ENCODE measurements at regions not wholly inside any gene's neighbourhood (a gene's known extent, or its start where the extent isn't known, plus 50 kb on each side); places are given as distances from the start of the nearest gene placed in this dataset.

DNA sequence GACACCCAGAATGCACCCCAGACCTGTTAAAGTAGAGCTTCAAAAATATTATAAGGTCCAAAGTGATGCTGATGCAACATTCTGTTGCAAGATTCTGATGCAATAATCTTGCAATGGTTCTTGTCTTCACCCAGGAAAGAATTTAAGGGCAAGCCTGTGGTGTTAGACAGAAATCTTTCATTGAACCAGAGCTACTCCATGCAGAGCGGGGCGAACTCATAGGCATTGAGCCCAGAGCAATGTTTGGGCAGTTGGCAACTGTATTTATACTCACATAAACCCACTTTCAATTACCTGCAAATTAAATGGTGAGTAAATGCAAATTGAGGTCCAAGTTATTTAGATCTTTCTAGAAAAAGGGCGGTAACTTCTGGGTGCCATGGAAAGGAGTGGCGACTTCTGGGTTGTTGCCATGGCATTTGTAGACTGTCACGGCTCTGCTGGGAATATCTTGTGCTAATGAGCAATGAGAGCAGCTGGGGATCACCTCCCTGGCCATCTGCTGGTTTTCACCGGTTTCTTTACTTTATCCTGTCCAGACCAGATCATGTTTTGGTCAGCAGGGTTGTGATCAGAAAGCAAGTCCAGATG, 163.4 kb downstream of the ICE1 start:
- H3K27me3 ChIP-seq (ENCODE audit: low read length): no peaks in the 10 kb centered on the region
- H3K9ac ChIP-seq (ENCODE audit: low read length): no peak overlapping the region
- H2AFZ ChIP-seq (ENCODE audit: low read length): no peak overlapping the region
- no peaks in the 10 kb centered on the region for H3K36me3 ChIP-seq (ENCODE audit: insufficient read depth, low read length)
- no peaks in the 10 kb centered on the region for H3K9me2 ChIP-seq (replicated peaks; ENCODE audit: insufficient read depth, low read length)
- no peak for DNase-seq
- no peak overlapping the region for H3K27ac ChIP-seq (ENCODE audit: low read length)
- no peaks in the 10 kb centered on the region for H3K4me1 ChIP-seq (ENCODE audit: low read length)
- no peak overlapping the region for H3K4me3 ChIP-seq (ENCODE audit: low read length)
- no peaks in the 10 kb centered on the region for H3K9me3 ChIP-seq (ENCODE audit: low read length)
- H3K79me2 ChIP-seq (ENCODE audit: low read length): no peaks in the 10 kb centered on the region
- no peaks in the 10 kb centered on the region for H4K20me1 ChIP-seq (ENCODE audit: insufficient read depth, low read depth, low read length)
- no peak overlapping the region for H3K4me2 ChIP-seq (ENCODE audit: low read depth, low read length, poor library complexity, severe bottlenecking)

DNA sequence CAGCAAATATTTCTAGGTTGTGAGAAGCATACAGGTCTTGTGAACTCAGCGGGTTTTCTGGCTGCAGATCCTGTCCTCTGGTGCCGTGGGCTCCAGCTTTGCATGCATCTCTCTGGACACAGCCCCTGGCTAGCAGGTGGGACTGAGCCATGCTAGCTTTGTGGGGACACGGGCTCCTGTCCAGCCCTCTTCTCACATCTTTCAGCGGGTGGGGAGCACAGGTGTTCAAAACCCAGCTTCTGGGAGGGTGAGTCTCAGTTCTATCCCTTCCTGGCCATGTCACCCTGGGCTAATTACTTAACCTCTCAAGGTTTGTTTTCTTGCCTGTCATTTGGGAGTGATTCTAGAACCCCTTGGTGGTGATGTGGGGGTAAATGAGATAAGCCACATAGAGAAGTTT, 162.3 kb downstream of the ICE1 start:
- Histone ChIP-seq H3K4me3 (ENCODE audit: low read length) (no peak overlapping the region), H3K27ac (ENCODE audit: low read length) (no peak overlapping the region), H3K36me3 (ENCODE audit: insufficient read depth, low read length) (no peaks in the 10 kb centered on the region), H3K79me2 (ENCODE audit: low read length) (no peaks in the 10 kb centered on the region), H3K4me2 (ENCODE audit: low read depth, low read length, poor library complexity, severe bottlenecking) (no peak overlapping the region), H3K4me1 (ENCODE audit: low read length) (no peaks in the 10 kb centered on the region), H3K9me2 (replicated peaks; ENCODE audit: insufficient read depth, low read length) (no peaks in the 10 kb centered on the region), H3K27me3 (ENCODE audit: low read length) (no peaks in the 10 kb centered on the region), H4K20me1 (ENCODE audit: insufficient read depth, low read depth, low read length) (no peaks in the 10 kb centered on the region), H2AFZ (ENCODE audit: low read length) (no peak overlapping the region), H3K9me3 (ENCODE audit: low read length) (no peaks in the 10 kb centered on the region), H3K9ac (ENCODE audit: low read length) (no peak overlapping the region)
- DNase-seq: no peak

DNA sequence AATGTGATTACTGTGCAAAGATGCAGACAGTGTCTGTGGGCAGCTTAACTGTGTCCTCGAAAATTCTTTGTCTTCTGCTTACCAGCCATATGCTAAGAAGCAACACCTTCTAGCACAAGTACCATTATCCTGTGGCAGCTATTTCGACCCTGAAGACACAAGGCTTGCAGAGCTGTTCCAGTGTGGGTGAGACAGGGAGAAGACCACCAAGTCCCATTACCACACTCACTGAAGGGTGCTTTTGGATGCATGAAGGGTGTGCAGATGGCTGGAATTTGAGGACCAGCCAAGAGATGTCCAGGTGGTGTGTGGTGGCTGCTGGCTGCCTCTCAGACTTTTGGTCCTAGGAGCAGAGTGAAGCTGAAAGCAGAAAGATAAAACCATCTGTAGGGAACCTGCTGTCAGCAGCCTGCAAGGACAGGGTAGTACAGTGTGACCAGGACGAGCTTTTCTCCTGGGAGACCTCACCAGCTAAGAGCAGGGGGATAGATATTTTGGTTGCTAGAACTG, 161.8 kb downstream of the ICE1 start:
- H3K9me2 ChIP-seq (replicated peaks; ENCODE audit: insufficient read depth, low read length): no peaks in the 10 kb centered on the region
- no peaks in the 10 kb centered on the region for H3K9me3 ChIP-seq (ENCODE audit: low read length)
- no peak for DNase-seq
- no peaks in the 10 kb centered on the region for H3K36me3 ChIP-seq (ENCODE audit: insufficient read depth, low read length)
- H3K79me2 ChIP-seq (ENCODE audit: low read length): no peaks in the 10 kb centered on the region
- H3K4me2 ChIP-seq (ENCODE audit: low read depth, low read length, poor library complexity, severe bottlenecking): no peak overlapping the region
- no peak overlapping the region for H3K9ac ChIP-seq (ENCODE audit: low read length)
- H3K27ac ChIP-seq (ENCODE audit: low read length): no peak overlapping the region
- no peak overlapping the region for H2AFZ ChIP-seq (ENCODE audit: low read length)
- no peaks in the 10 kb centered on the region for H4K20me1 ChIP-seq (ENCODE audit: insufficient read depth, low read depth, low read length)
- H3K4me1 ChIP-seq (ENCODE audit: low read length): no peaks in the 10 kb centered on the region
- no peaks in the 10 kb centered on the region for H3K27me3 ChIP-seq (ENCODE audit: low read length)
- no peak overlapping the region for H3K4me3 ChIP-seq (ENCODE audit: low read length)

DNA sequence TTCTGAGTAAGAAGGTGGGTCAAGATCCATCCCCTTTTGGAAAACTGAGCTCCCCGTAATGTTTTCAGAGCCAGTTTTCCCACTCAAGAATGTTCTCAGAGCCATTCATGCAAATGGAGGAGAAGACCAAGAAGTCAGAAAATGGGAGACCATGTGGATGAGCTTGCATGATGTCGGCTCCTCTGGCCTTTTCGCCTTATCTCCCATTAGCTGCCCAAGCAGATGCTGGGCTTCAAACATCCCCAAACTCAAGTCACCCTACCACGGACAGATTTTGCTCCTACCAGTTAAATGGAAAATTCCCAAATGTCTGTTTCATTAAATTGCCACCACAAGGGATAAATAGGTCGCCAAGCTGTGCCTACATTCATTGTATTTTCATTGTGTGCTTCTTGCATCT, 161.4 kb downstream of the ICE1 start:
- no peaks in the 10 kb centered on the region for H3K9me2 ChIP-seq (replicated peaks; ENCODE audit: insufficient read depth, low read length)
- H3K4me3 ChIP-seq (ENCODE audit: low read length): no peak overlapping the region
- H3K36me3 ChIP-seq (ENCODE audit: insufficient read depth, low read length): no peaks in the 10 kb centered on the region
- H3K4me1 ChIP-seq (ENCODE audit: low read length): no peaks in the 10 kb centered on the region
- H3K9me3 ChIP-seq (ENCODE audit: low read length): no peaks in the 10 kb centered on the region
- no peak for DNase-seq
- no peaks in the 10 kb centered on the region for H3K27me3 ChIP-seq (ENCODE audit: low read length)
- no peaks in the 10 kb centered on the region for H4K20me1 ChIP-seq (ENCODE audit: insufficient read depth, low read depth, low read length)
- no peak overlapping the region for H3K4me2 ChIP-seq (ENCODE audit: low read depth, low read length, poor library complexity, severe bottlenecking)
- no peak overlapping the region for H2AFZ ChIP-seq (ENCODE audit: low read length)
- no peak overlapping the region for H3K27ac ChIP-seq (ENCODE audit: low read length)
- H3K9ac ChIP-seq (ENCODE audit: low read length): no peak overlapping the region
- H3K79me2 ChIP-seq (ENCODE audit: low read length): no peaks in the 10 kb centered on the region

DNA sequence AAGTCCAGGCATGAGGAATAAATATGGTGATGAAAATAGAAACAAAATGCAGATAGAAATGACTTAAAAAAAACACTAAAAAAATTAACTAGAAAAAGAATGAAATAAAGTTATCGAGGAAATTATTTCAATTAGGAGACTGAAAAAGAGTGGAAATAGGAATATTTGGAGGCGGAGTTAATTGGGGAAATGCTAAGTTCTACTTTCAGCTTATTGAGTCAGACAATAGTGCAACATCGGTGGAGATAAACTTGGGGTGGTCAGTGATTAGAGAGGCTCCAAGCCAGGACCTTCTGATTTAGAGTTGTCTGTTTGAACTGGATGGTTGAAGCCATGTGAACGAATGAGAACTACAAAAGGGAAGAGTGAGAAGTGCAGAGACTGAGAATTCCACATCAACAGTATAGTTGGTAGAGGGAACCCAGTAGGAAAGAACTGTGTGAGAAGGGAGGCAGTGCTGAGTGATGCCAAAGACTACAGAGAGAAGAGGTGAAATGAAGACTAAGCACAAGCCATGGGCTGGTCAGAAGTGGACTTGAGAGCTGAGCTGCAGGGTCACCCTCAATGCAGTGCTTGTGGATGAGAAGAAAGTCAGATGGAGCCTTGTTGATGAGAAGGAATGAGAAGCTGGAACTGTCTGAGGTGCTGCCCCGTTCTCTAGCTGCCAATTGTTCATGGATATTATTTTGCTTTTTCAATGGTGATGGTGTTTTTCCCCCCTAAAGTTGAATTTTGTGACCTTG, 160.7 kb downstream of the ICE1 start:
- Histone ChIP-seq H3K9ac (ENCODE audit: low read length) (no peak overlapping the region), H3K9me2 (replicated peaks; ENCODE audit: insufficient read depth, low read length) (no peaks in the 10 kb centered on the region), H3K27ac (ENCODE audit: low read length) (no peak overlapping the region), H3K27me3 (ENCODE audit: low read length) (no peaks in the 10 kb centered on the region), H3K4me1 (ENCODE audit: low read length) (no peaks in the 10 kb centered on the region), H3K4me2 (ENCODE audit: low read depth, low read length, poor library complexity, severe bottlenecking) (no peak overlapping the region), H3K36me3 (ENCODE audit: insufficient read depth, low read length) (no peaks in the 10 kb centered on the region), H4K20me1 (ENCODE audit: insufficient read depth, low read depth, low read length) (no peaks in the 10 kb centered on the region), H3K9me3 (ENCODE audit: low read length) (no peaks in the 10 kb centered on the region), H3K4me3 (ENCODE audit: low read length) (no peak overlapping the region), H3K79me2 (ENCODE audit: low read length) (no peaks in the 10 kb centered on the region), H2AFZ (ENCODE audit: low read length) (no peak overlapping the region)
- DNase-seq: no peak

DNA sequence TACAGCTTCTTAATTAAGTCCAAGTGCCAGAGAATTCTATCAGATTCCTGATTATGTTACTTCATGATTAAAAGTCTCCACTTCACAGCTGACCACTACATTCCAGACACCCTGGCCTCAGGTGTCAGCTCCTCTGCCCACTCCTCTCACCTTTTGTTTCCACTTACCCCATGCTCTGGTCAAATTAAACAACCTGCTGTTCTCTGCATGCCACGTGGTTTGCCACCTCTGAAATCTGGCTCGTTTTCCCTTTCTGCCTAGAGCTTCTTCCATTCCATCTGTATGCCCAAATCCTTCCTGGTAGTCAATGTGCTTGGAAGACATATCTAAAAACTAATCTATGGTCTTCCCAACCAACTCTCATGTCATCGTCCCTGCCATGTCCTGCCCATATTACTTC, 158.6 kb downstream of the ICE1 start:
- no peaks in the 10 kb centered on the region for H3K27me3 ChIP-seq (ENCODE audit: low read length)
- no peaks in the 10 kb centered on the region for H3K4me1 ChIP-seq (ENCODE audit: low read length)
- DNase-seq: no peak

DNA sequence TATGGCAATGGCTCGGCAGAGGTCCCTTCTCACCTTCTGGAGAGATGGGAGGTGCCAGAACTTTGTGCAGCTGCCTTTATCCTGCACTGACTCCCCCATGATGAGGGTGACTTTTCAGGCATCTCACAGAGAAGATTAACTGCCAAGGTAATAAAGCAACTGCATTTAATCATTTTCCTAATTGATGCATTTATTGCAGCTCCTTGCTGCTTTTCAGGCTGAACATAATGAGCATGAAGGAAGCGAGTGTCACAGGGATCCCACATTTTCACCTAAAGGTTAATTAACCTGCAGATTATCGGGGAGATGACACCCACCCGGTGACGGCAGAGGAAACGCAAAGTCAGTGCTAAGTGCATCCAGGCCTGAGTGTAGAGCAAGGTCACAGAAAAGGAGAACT, 154.3 kb downstream of the ICE1 start:
- H3K9ac ChIP-seq (ENCODE audit: low read length): no peak overlapping the region
- no peaks in the 10 kb centered on the region for H3K9me3 ChIP-seq (ENCODE audit: low read length)
- DNase-seq: no peak
- H3K27ac ChIP-seq (ENCODE audit: low read length): no peak overlapping the region
- no peaks in the 10 kb centered on the region for H4K20me1 ChIP-seq (ENCODE audit: insufficient read depth, low read depth, low read length)
- H3K9me2 ChIP-seq (replicated peaks; ENCODE audit: insufficient read depth, low read length): no peaks in the 10 kb centered on the region
- no peak overlapping the region for H3K4me3 ChIP-seq (ENCODE audit: low read length)
- H2AFZ ChIP-seq (ENCODE audit: low read length): no peak overlapping the region
- no peaks in the 10 kb centered on the region for H3K79me2 ChIP-seq (ENCODE audit: low read length)
- no peaks in the 10 kb centered on the region for H3K4me1 ChIP-seq (ENCODE audit: low read length)
- H3K36me3 ChIP-seq (ENCODE audit: insufficient read depth, low read length): no peaks in the 10 kb centered on the region
- H3K4me2 ChIP-seq (ENCODE audit: low read depth, low read length, poor library complexity, severe bottlenecking): no peak overlapping the region
- no peaks in the 10 kb centered on the region for H3K27me3 ChIP-seq (ENCODE audit: low read length)

More for the DNA sequence above, 158.6 kb downstream of the ICE1 start:
- no peak overlapping the region for H3K27ac ChIP-seq (ENCODE audit: low read length)
- no peak overlapping the region for H3K4me2 ChIP-seq (ENCODE audit: low read depth, low read length, poor library complexity, severe bottlenecking)
- H3K79me2 ChIP-seq (ENCODE audit: low read length): no peaks in the 10 kb centered on the region
- no peaks in the 10 kb centered on the region for H3K9me2 ChIP-seq (replicated peaks; ENCODE audit: insufficient read depth, low read length)
- no peaks in the 10 kb centered on the region for H3K9me3 ChIP-seq (ENCODE audit: low read length)
- H4K20me1 ChIP-seq (ENCODE audit: insufficient read depth, low read depth, low read length): no peaks in the 10 kb centered on the region
- no peak overlapping the region for H3K9ac ChIP-seq (ENCODE audit: low read length)
- H3K36me3 ChIP-seq (ENCODE audit: insufficient read depth, low read length): no peaks in the 10 kb centered on the region
- H3K4me3 ChIP-seq (ENCODE audit: low read length): no peak overlapping the region
- no peak overlapping the region for H2AFZ ChIP-seq (ENCODE audit: low read length)

DNA sequence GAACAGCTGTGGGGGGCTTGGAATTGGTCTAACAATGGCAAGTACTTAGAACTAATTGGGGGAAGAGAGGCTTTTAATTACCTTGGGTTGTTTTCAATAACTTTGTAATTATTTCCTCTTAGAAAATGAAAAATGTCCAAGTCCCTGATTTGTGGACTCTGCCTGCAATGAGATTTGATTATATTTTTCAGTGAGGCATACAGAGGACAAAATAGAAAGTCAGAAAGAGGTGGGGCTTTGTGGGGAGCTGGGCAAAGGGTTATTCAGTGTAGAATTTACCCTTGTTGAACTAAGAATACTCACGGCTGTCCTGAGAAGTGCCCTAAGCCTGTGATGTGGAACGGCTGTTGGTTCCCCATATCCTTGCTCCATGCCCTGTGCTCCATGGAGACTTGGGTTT, 153.0 kb downstream of the ICE1 start:
- Histone ChIP-seq H3K9me2 (replicated peaks; ENCODE audit: insufficient read depth, low read length) (no peaks in the 10 kb centered on the region), H4K20me1 (ENCODE audit: insufficient read depth, low read depth, low read length) (no peaks in the 10 kb centered on the region), H3K9me3 (ENCODE audit: low read length) (no peaks in the 10 kb centered on the region), H3K27ac (ENCODE audit: low read length) (no peak overlapping the region), H3K27me3 (ENCODE audit: low read length) (no peaks in the 10 kb centered on the region), H3K4me2 (ENCODE audit: low read depth, low read length, poor library complexity, severe bottlenecking) (no peak overlapping the region), H3K79me2 (ENCODE audit: low read length) (no peaks in the 10 kb centered on the region), H3K36me3 (ENCODE audit: insufficient read depth, low read length) (no peaks in the 10 kb centered on the region), H2AFZ (ENCODE audit: low read length) (no peak overlapping the region), H3K4me3 (ENCODE audit: low read length) (no peak overlapping the region), H3K9ac (ENCODE audit: low read length) (no peak overlapping the region), H3K4me1 (ENCODE audit: low read length) (no peaks in the 10 kb centered on the region)
- DNase-seq: no peak
